KMS-11 (cell line): ENCODE measurements at regions not wholly inside any gene's neighbourhood (a gene's known extent, or its start where the extent isn't known, plus 50 kb on each side); places are given as distances from the start of the nearest gene placed in this dataset.

Experiments
- H2AFZ ChIP-seq: fragments of 200-600 bp; sonication (generic); 2 replicates; pipeline ENCODE4 v1.6.1; 2016; ENCODE audit warnings: antibody characterized with exemption, mixed run types, low read depth
- H3K27ac ChIP-seq: fragments of 200-600 bp; sonication (generic); 2 replicates; pipeline ENCODE4 v1.6.1; 2016; ENCODE audit warnings: mild to moderate bottlenecking, mixed run types
- H3K27me3 ChIP-seq: fragments of 200-600 bp; sonication (generic); 2 replicates; pipeline ENCODE4 v1.6.1; 2017; ENCODE audit warnings: mild to moderate bottlenecking, low read depth, mixed run types, moderate library complexity; ENCODE audit not compliant: insufficient read depth
- H3K36me3 ChIP-seq: fragments of 200-600 bp; sonication (generic); 2 replicates; pipeline ENCODE4 v1.6.1; 2017; ENCODE audit warnings: mild to moderate bottlenecking, mixed run types; ENCODE audit not compliant: insufficient read depth
- H3K4me1 ChIP-seq: fragments of 200-600 bp; sonication (generic); 2 replicates; pipeline ENCODE4 v1.6.1; 2016; ENCODE audit warnings: mild to moderate bottlenecking, low read depth, mixed run types; ENCODE audit not compliant: poor library complexity, severe bottlenecking
- H3K4me2 ChIP-seq: fragments of 200-600 bp; sonication (generic); 2 replicates; pipeline ENCODE4 v1.7.0; 2016; ENCODE audit warnings: mild to moderate bottlenecking, mixed run types
- H3K4me3 ChIP-seq: fragments of 200-600 bp; sonication (generic); IDR thresholded peaks from 2 replicates; pipeline ENCODE4 v1.6.1; 2017; ENCODE audit warnings: low read depth, low read length, mixed read lengths; ENCODE audit not compliant: insufficient read depth
- H3K79me2 ChIP-seq: fragments of 200-600 bp; sonication (generic); 2 replicates; pipeline ENCODE4 v1.6.1; 2016; ENCODE audit warnings: low read depth, mixed run types; ENCODE audit not compliant: insufficient read depth
- H3K9ac ChIP-seq: fragments of 200-600 bp; sonication (generic); 2 replicates; pipeline ENCODE4 v1.6.1; 2016; ENCODE audit warnings: mild to moderate bottlenecking, mixed run types
- H4K20me1 ChIP-seq: fragments of 200-600 bp; sonication (generic); 2 replicates; pipeline ENCODE4 v1.6.1; 2016; ENCODE audit warnings: mild to moderate bottlenecking, mixed run types; ENCODE audit not compliant: insufficient read depth
- TF ChIP-seq, protein P1 (sequence below): fragments of 200-600 bp; sonication (generic); conservative IDR thresholded peaks from 2 replicates; pipeline ENCODE4 v1.6.1; 2017; ENCODE audit warnings: low read depth, mild to moderate bottlenecking, antibody characterized with exemption, low read length, moderate library complexity, mixed read lengths

DNA sequence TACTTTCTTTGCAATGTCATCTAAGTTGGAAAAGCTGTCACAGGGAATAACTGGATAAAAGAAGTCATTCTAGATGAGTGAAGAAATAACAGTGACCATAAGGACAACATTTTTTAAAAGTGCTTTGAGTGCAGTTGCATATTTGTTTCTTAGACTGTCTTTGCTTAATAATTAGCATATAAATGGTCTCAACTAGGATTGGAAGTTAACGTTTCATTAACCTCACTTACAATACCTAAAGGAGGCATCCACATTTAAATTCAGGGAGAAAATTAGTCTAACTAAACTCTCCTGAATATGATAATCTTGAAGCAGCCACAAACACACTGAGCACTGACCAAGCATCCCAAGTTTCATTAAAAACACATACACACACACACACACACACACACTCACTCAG is 780.7 kb downstream of the PCDH18 start:
- H3K4me1 ChIP-seq = no peaks in the 10 kb centered on the region
- no peak overlapping the region for H3K9ac ChIP-seq
- no peaks in the 10 kb centered on the region for H4K20me1 ChIP-seq
- H2AFZ ChIP-seq = no peak overlapping the region
- no peak overlapping the region for H3K4me2 ChIP-seq
- H3K79me2 ChIP-seq = no peaks in the 10 kb centered on the region
- TF ChIP-seq, protein P1, sequence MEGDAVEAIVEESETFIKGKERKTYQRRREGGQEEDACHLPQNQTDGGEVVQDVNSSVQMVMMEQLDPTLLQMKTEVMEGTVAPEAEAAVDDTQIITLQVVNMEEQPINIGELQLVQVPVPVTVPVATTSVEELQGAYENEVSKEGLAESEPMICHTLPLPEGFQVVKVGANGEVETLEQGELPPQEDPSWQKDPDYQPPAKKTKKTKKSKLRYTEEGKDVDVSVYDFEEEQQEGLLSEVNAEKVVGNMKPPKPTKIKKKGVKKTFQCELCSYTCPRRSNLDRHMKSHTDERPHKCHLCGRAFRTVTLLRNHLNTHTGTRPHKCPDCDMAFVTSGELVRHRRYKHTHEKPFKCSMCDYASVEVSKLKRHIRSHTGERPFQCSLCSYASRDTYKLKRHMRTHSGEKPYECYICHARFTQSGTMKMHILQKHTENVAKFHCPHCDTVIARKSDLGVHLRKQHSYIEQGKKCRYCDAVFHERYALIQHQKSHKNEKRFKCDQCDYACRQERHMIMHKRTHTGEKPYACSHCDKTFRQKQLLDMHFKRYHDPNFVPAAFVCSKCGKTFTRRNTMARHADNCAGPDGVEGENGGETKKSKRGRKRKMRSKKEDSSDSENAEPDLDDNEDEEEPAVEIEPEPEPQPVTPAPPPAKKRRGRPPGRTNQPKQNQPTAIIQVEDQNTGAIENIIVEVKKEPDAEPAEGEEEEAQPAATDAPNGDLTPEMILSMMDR = no peak
- no peak overlapping the region for H3K27ac ChIP-seq
- no peak overlapping the region for H3K4me3 ChIP-seq
- no peaks in the 10 kb centered on the region for H3K27me3 ChIP-seq
- no peaks in the 10 kb centered on the region for H3K36me3 ChIP-seq

DNA sequence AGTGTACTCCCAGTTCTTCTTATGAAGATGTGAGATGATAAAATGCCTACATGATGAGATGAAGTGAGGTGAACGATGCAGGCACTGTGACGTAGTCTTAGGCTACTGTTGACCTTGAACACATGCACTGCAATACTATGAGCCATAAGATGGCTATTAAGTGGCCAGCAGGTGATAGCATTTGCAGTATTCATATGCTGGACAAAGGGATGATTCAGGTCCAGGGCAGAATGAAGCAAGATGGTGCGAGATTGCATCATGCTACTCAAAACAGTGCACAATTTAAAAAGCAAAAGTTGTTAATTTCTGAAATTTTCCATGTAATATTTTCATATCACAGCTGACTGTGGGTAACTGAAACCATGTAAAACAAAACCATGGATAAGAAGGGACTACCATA is 781.4 kb downstream of the PCDH18 start:
- Histone ChIP-seq H2AFZ (no peak overlapping the region), H3K4me2 (no peak overlapping the region), H3K4me3 (no peak overlapping the region), H3K27ac (no peak overlapping the region), H3K27me3 (no peaks in the 10 kb centered on the region), H4K20me1 (no peaks in the 10 kb centered on the region), H3K79me2 (no peaks in the 10 kb centered on the region), H3K36me3 (no peaks in the 10 kb centered on the region), H3K9ac (no peak overlapping the region), H3K4me1 (no peaks in the 10 kb centered on the region)
- TF ChIP-seq, protein P1 = no peak

DNA sequence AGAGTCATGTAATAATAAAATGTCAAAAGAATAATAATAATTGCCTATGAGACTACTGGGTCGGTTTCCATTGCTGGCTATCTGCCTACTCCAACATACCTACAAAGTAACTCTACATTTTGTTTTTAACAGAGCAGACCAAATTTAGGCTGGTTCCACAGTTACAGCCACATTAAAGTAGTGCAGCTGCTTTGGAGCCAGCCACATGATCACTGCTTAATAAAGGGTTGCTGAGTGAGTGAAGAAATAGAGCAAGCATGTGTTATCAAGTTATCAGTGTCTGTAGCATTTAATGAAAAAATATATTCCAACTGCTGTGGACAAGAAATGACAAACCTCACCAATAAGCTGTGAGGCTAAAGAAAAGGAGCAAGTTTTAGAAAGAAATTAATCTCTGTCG is 782.3 kb downstream of the PCDH18 start:
- Histone ChIP-seq H3K79me2 (no peaks in the 10 kb centered on the region), H2AFZ (no peak overlapping the region), H3K4me3 (no peak overlapping the region), H3K27ac (no peak overlapping the region), H4K20me1 (no peaks in the 10 kb centered on the region), H3K4me2 (no peak overlapping the region), H3K27me3 (no peaks in the 10 kb centered on the region), H3K9ac (no peak overlapping the region), H3K4me1 (no peaks in the 10 kb centered on the region), H3K36me3 (no peaks in the 10 kb centered on the region)
- TF ChIP-seq, protein P1 = no peak

DNA sequence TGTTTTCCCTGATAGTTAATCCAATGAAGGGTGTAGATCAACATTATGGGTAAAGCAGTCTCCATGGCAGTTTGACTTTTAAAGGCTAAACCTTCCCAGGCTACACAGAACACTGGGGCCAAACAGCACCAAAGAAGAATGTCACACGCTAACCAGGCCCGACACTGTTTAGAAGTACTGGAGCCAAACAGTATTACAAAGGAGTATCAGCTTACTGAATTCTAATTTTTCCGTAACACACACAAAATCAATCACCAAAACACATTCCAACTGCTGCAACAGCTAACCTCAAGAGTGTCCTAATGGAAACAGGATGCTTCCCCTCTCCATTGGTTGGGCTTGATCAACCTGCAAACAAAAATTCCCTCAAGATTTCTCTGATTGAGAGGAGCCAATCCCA is 783.5 kb downstream of the PCDH18 start:
- TF ChIP-seq, protein P1 = no peak
- no peak overlapping the region for H2AFZ ChIP-seq
- H3K4me3 ChIP-seq = no peak overlapping the region
- H3K36me3 ChIP-seq = no peaks in the 10 kb centered on the region
- H4K20me1 ChIP-seq = no peaks in the 10 kb centered on the region
- H3K9ac ChIP-seq = no peak overlapping the region
- H3K4me1 ChIP-seq = no peaks in the 10 kb centered on the region
- no peaks in the 10 kb centered on the region for H3K27me3 ChIP-seq
- no peaks in the 10 kb centered on the region for H3K79me2 ChIP-seq
- no peak overlapping the region for H3K4me2 ChIP-seq
- H3K27ac ChIP-seq = no peak overlapping the region

DNA sequence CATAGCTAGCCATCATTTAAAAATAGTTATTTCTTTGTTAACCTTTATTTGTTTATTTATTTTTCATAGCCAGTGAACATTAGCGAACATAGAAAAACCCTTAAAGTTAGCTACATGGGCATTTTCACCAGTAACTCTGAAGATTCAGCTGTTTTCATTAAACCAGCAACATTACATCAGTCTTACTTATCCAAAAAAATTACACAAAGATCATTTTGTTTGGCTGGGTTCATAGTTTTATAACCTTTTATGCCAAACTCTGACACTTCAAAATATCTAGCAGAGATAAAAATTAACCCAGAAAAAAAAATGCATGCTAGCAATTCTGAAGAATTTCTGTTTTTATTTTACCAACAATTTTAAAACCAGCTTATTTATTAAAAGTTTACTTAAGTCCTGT is 784.1 kb downstream of the PCDH18 start:
- Histone ChIP-seq H3K79me2 (no peaks in the 10 kb centered on the region), H3K4me2 (no peak overlapping the region), H3K4me3 (no peak overlapping the region), H3K27me3 (no peaks in the 10 kb centered on the region), H4K20me1 (no peaks in the 10 kb centered on the region), H2AFZ (no peak overlapping the region), H3K4me1 (no peaks in the 10 kb centered on the region), H3K27ac (no peak overlapping the region), H3K36me3 (no peaks in the 10 kb centered on the region), H3K9ac (no peak overlapping the region)
- TF ChIP-seq, protein P1 = no peak
